Neural progenitor cell (in vitro differentiated cells): ENCODE measurements at regions not wholly inside any gene's neighbourhood (a gene's known extent, or its start where the extent isn't known, plus 50 kb on each side); places are given as distances from the start of the nearest gene placed in this dataset.

ENCODE experiments used
- DNase-seq: peaks from one replicate; pipeline ENCODE4 v3.0.0-alpha.2; 2016; ENCODE audit warnings: low spot score
- H2AFZ ChIP-seq: fragments of 200-600 bp; sonication (generic); replicated peaks from 2 replicates; pipeline ENCODE4 v1.6.1; 2016; ENCODE audit warnings: antibody characterized with exemption
- H3F3A ChIP-seq: fragments of 200-600 bp; sonication (generic); 2 replicates; pipeline ENCODE4 v1.6.1; 2016; ENCODE audit warnings: antibody characterized with exemption, low read depth
- H3K27ac ChIP-seq: fragments of 200-600 bp; sonication (generic); 2 replicates; pipeline ENCODE4 v1.5.1; 2016; ENCODE audit warnings: mild to moderate bottlenecking
- H3K27me3 ChIP-seq: fragments of 200-600 bp; sonication (generic); 2 replicates; pipeline ENCODE4 v1.6.1; 2016; ENCODE audit warnings: mild to moderate bottlenecking, moderate library complexity
- H3K36me3 ChIP-seq: fragments of 200-600 bp; sonication (generic); 2 replicates; pipeline ENCODE4 v1.5.1; 2016
- H3K4me1 ChIP-seq: fragments of 200-600 bp; sonication (generic); 2 replicates; pipeline ENCODE4 v1.6.1; 2016; ENCODE audit warnings: mixed run types
- H3K4me2 ChIP-seq: fragments of 200-600 bp; sonication (generic); 2 replicates; pipeline ENCODE4 v1.6.1; 2016
- H3K4me3 ChIP-seq: fragments of 200-600 bp; sonication (generic); 2 replicates; pipeline ENCODE4 v1.5.1; 2016
- H3K79me2 ChIP-seq: fragments of 200-600 bp; sonication (generic); 2 replicates; pipeline ENCODE4 v1.6.1; 2016; ENCODE audit warnings: low read depth
- H3K9ac ChIP-seq: fragments of 200-600 bp; sonication (generic); 2 replicates; pipeline ENCODE4 v1.6.1; 2016
- H3K9me3 ChIP-seq: fragments of 200-600 bp; sonication (generic); 2 replicates; pipeline ENCODE4 v1.5.1; 2016; ENCODE audit warnings: low read depth
- H4K20me1 ChIP-seq: fragments of 200-600 bp; sonication (generic); 2 replicates; pipeline ENCODE4 v1.6.1; 2016; ENCODE audit warnings: low read depth
- H3K27ac Mint-ChIP-seq: 3 replicates; pipeline ENCODE4 v1.8.0; 2021; ENCODE audit warnings: mixed read lengths
- H3K27me3 Mint-ChIP-seq: 2 replicates; pipeline ENCODE4 v1.8.0; 2022; ENCODE audit warnings: low read depth, mild to moderate bottlenecking, inconsistent platforms, moderate library complexity, mixed read lengths; ENCODE audit not compliant: insufficient read depth
- H3K36me3 Mint-ChIP-seq: 3 replicates; pipeline ENCODE4 v1.8.0; 2021; ENCODE audit warnings: mixed read lengths
- H3K4me1 Mint-ChIP-seq: 3 replicates; pipeline ENCODE4 v1.8.0; 2021; ENCODE audit warnings: mixed read lengths
- H3K4me3 Mint-ChIP-seq: 3 replicates; pipeline ENCODE4 v1.8.0; 2021; ENCODE audit warnings: mild to moderate bottlenecking, moderate library complexity, mixed read lengths
- H3K9me3 Mint-ChIP-seq: 3 replicates; pipeline ENCODE4 v1.8.0; 2020; ENCODE audit warnings: mixed read lengths
- CTCF ChIP-seq: fragments of 200-600 bp; sonication (generic); IDR thresholded peaks from 2 replicates; pipeline ENCODE4 v1.5.1; 2017; ENCODE audit warnings: antibody characterized with exemption, mild to moderate bottlenecking
- EZH2 ChIP-seq: fragments of 200-600 bp; sonication (generic); IDR thresholded peaks from 2 replicates; pipeline ENCODE4 v1.6.1; 2017; ENCODE audit warnings: antibody characterized with exemption, mild to moderate bottlenecking, moderate library complexity
- EZH2phosphoT487 ChIP-seq: fragments of 200-600 bp; sonication (generic); IDR thresholded peaks from 2 replicates; pipeline ENCODE4 v1.6.1; 2017; ENCODE audit warnings: antibody characterized with exemption

- peaks cover 16% of the 10 kb centered on the region for H3K4me1 ChIP-seq
- H3K79me2 ChIP-seq: no peaks in the 10 kb centered on the region
- H3K27me3 ChIP-seq: no peaks in the 10 kb centered on the region
- no peaks in the 10 kb centered on the region for H3K9me3 ChIP-seq
- DNase-seq: no peak
- no peaks in the 10 kb centered on the region for H3F3A ChIP-seq
- H2AFZ ChIP-seq: no peak overlapping the region
- Mint-ChIP-seq H3K27ac (peak overlapping the region; percentile 87), H3K4me1 (peaks cover 43% of the 10 kb centered on the region), H3K36me3 (peaks cover 5% of the 10 kb centered on the region), H3K9me3 (peaks cover 5% of the 10 kb centered on the region), H3K4me3 (no peak overlapping the region), H3K27me3 (no peaks in the 10 kb centered on the region)
- H3K4me3 ChIP-seq: no peak overlapping the region
- H4K20me1 ChIP-seq: no peaks in the 10 kb centered on the region
- no peaks in the 10 kb centered on the region for H3K36me3 ChIP-seq
- TF ChIP-seq EZH2phosphoT487 (no peak), EZH2 (no peak), CTCF (no peak)
- no peak overlapping the region for H3K9ac ChIP-seq
- H3K27ac ChIP-seq: no peak overlapping the region
- H3K4me2 ChIP-seq: no peak overlapping the region
These were observed 117.3 kb downstream of the NEDD1 start for GRCh38 chr12:97024393-97024792.

GRCh38 chr12:97026901-97027300 lies 119.8 kb downstream of the NEDD1 start:
- Histone ChIP-seq H2AFZ (no peak overlapping the region), H4K20me1 (no peaks in the 10 kb centered on the region), H3K27ac (no peak overlapping the region), H3K4me1 (peaks cover 11% of the 10 kb centered on the region), H3K27me3 (no peaks in the 10 kb centered on the region), H3K4me2 (no peak overlapping the region), H3F3A (no peaks in the 10 kb centered on the region), H3K9me3 (no peaks in the 10 kb centered on the region), H3K4me3 (no peak overlapping the region), H3K79me2 (no peaks in the 10 kb centered on the region), H3K36me3 (no peaks in the 10 kb centered on the region), H3K9ac (no peak overlapping the region)
- Mint-ChIP-seq H3K4me3 (no peak overlapping the region), H3K4me1 (peaks cover 26% of the 10 kb centered on the region), H3K9me3 (peaks cover 12% of the 10 kb centered on the region), H3K27me3 (no peaks in the 10 kb centered on the region), H3K36me3 (peaks cover 10% of the 10 kb centered on the region), H3K27ac (no peak overlapping the region)
- DNase-seq: no peak
- TF ChIP-seq CTCF: no peak
- no peak for TF ChIP-seq EZH2phosphoT487
- no peak for TF ChIP-seq EZH2

- no peaks in the 10 kb centered on the region for H3K36me3 ChIP-seq
- no peak overlapping the region for H3K4me2 ChIP-seq
- Mint-ChIP-seq H3K4me1 (peaks cover 23% of the 10 kb centered on the region), H3K9me3 (peaks cover 17% of the 10 kb centered on the region), H3K27ac (no peak overlapping the region), H3K27me3 (no peaks in the 10 kb centered on the region), H3K4me3 (no peak overlapping the region), H3K36me3 (peaks cover 14% of the 10 kb centered on the region)
- no peak overlapping the region for H2AFZ ChIP-seq
- H3K9ac ChIP-seq: no peak overlapping the region
- no peaks in the 10 kb centered on the region for H3F3A ChIP-seq
- H4K20me1 ChIP-seq: no peaks in the 10 kb centered on the region
- no peaks in the 10 kb centered on the region for H3K27me3 ChIP-seq
- TF ChIP-seq EZH2phosphoT487: no peak
- TF ChIP-seq EZH2: no peak
- TF ChIP-seq CTCF: no peak
- peaks cover 11% of the 10 kb centered on the region for H3K4me1 ChIP-seq
- no peak overlapping the region for H3K27ac ChIP-seq
- H3K79me2 ChIP-seq: no peaks in the 10 kb centered on the region
- no peak for DNase-seq
- H3K4me3 ChIP-seq: no peak overlapping the region
- H3K9me3 ChIP-seq: no peaks in the 10 kb centered on the region
These were observed 120.4 kb downstream of the NEDD1 start for GRCh38 chr12:97027482-97027881.

GRCh38 chr12:97038131-97038530 lies 131.1 kb downstream of the NEDD1 start:
- no peak overlapping the region for H3K4me3 ChIP-seq
- H3K9ac ChIP-seq: no peak overlapping the region
- Mint-ChIP-seq H3K36me3 (peaks cover 14% of the 10 kb centered on the region), H3K9me3 (peaks cover 40% of the 10 kb centered on the region), H3K27ac (peak overlapping the region; percentile 97), H3K27me3 (peaks cover 15% of the 10 kb centered on the region), H3K4me3 (peak overlapping the region; percentile 23), H3K4me1 (peaks cover 43% of the 10 kb centered on the region)
- no peaks in the 10 kb centered on the region for H4K20me1 ChIP-seq
- H3K4me2 ChIP-seq: no peak overlapping the region
- no peak overlapping the region for H2AFZ ChIP-seq
- H3K79me2 ChIP-seq: no peaks in the 10 kb centered on the region
- no peaks in the 10 kb centered on the region for H3K27me3 ChIP-seq
- H3K27ac ChIP-seq: no peak overlapping the region
- DNase-seq: no peak
- H3K9me3 ChIP-seq: no peaks in the 10 kb centered on the region
- no peak for TF ChIP-seq EZH2
- no peak for TF ChIP-seq EZH2phosphoT487
- no peaks in the 10 kb centered on the region for H3K36me3 ChIP-seq
- H3K4me1 ChIP-seq: peaks cover 17% of the 10 kb centered on the region
- H3F3A ChIP-seq: no peaks in the 10 kb centered on the region
